ENCODE measurements at regions not wholly inside any gene's neighbourhood (a gene's known extent, or its start where the extent isn't known, plus 50 kb on each side); places are given as distances from the start of the nearest gene placed in this dataset.

DNA sequence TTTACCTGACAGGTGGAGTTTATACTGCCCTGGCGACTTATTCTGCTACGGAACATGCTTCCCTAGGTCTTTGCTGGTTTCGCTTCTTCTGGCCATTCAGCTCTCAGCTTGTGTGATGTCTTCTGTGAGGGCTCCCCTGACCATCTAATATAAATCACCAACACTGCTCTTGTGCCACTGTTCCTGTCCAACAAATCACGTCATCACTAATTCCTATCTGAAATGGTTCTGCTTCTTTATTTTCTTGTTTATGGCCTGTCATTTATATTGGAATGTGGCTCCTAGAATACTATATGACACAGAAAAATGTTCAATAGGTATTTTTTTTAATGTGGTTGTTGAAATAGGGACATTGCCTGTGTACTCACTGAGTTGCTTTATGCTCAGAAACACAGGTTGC lies 171.5 kb downstream of the CD8B2 start:
- H3K36me3 ChIP-seq (ENCODE audit: insufficient read depth, low read length) = no peaks in the 10 kb centered on the region
- H3K9me3 ChIP-seq (ENCODE audit: insufficient read depth, low read depth, low read length) = no peaks in the 10 kb centered on the region
- no peak overlapping the region for H3K4me2 ChIP-seq (ENCODE audit: low read depth, low read length, poor library complexity, severe bottlenecking)
- TF ChIP-seq, protein P1, sequence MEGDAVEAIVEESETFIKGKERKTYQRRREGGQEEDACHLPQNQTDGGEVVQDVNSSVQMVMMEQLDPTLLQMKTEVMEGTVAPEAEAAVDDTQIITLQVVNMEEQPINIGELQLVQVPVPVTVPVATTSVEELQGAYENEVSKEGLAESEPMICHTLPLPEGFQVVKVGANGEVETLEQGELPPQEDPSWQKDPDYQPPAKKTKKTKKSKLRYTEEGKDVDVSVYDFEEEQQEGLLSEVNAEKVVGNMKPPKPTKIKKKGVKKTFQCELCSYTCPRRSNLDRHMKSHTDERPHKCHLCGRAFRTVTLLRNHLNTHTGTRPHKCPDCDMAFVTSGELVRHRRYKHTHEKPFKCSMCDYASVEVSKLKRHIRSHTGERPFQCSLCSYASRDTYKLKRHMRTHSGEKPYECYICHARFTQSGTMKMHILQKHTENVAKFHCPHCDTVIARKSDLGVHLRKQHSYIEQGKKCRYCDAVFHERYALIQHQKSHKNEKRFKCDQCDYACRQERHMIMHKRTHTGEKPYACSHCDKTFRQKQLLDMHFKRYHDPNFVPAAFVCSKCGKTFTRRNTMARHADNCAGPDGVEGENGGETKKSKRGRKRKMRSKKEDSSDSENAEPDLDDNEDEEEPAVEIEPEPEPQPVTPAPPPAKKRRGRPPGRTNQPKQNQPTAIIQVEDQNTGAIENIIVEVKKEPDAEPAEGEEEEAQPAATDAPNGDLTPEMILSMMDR (conservative IDR thresholded peaks at IDR 0.05; ENCODE audit: low read length) = no peak
- TF ChIP-seq EZH2phosphoT487 (IDR thresholded peaks at IDR 0.05; ENCODE audit: borderline replicate concordance) = no peak
- H4K20me1 ChIP-seq (ENCODE audit: insufficient read depth, low read length, poor library complexity, severe bottlenecking) = no peaks in the 10 kb centered on the region
- no peaks in the 10 kb centered on the region for H3K9me2 ChIP-seq (replicated peaks; ENCODE audit: low read depth, low read length)
- H3K4me3 ChIP-seq (ENCODE audit: low read length, poor library complexity, severe bottlenecking) = no peak overlapping the region
- H3F3A ChIP-seq (ENCODE audit: low read depth) = no peaks in the 10 kb centered on the region
- no peaks in the 10 kb centered on the region for H3K27me3 ChIP-seq (ENCODE audit: insufficient read depth, low read length, poor library complexity, severe bottlenecking)
- H2AFZ ChIP-seq (ENCODE audit: low read length) = no peak overlapping the region
- H3K9ac ChIP-seq (ENCODE audit: low read depth, low read length, poor library complexity, severe bottlenecking) = no peak overlapping the region
- H3K79me2 ChIP-seq (ENCODE audit: insufficient read depth, low read length) = no peaks in the 10 kb centered on the region
- H3K4me1 ChIP-seq (ENCODE audit: insufficient read depth, low read length, poor library complexity, severe bottlenecking) = no peaks in the 10 kb centered on the region

GRCh38 chr2:106664669-106665068 lies 177.5 kb downstream of the CD8B2 start:
- Histone ChIP-seq H3K4me1 (ENCODE audit: insufficient read depth, low read length, poor library complexity, severe bottlenecking) (no peaks in the 10 kb centered on the region), H3K4me2 (ENCODE audit: low read depth, low read length, poor library complexity, severe bottlenecking) (no peak overlapping the region), H3K36me3 (ENCODE audit: insufficient read depth, low read length) (no peaks in the 10 kb centered on the region), H3F3A (ENCODE audit: low read depth) (no peaks in the 10 kb centered on the region), H3K27me3 (ENCODE audit: insufficient read depth, low read length, poor library complexity, severe bottlenecking) (no peaks in the 10 kb centered on the region), H3K79me2 (ENCODE audit: insufficient read depth, low read length) (no peaks in the 10 kb centered on the region), H3K9ac (ENCODE audit: low read depth, low read length, poor library complexity, severe bottlenecking) (no peak overlapping the region), H2AFZ (ENCODE audit: low read length) (no peak overlapping the region), H3K9me2 (replicated peaks; ENCODE audit: low read depth, low read length) (no peaks in the 10 kb centered on the region), H4K20me1 (ENCODE audit: insufficient read depth, low read length, poor library complexity, severe bottlenecking) (no peaks in the 10 kb centered on the region), H3K4me3 (ENCODE audit: low read length, poor library complexity, severe bottlenecking) (no peak overlapping the region), H3K9me3 (ENCODE audit: insufficient read depth, low read depth, low read length) (no peaks in the 10 kb centered on the region)
- TF ChIP-seq, protein P1 (conservative IDR thresholded peaks at IDR 0.05; ENCODE audit: low read length) = no peak
- TF ChIP-seq EZH2phosphoT487 (IDR thresholded peaks at IDR 0.05; ENCODE audit: borderline replicate concordance) = no peak

GRCh38 chr2:106667478-106668070 lies 180.4 kb downstream of the CD8B2 start:
- Histone ChIP-seq H3K27me3 (ENCODE audit: insufficient read depth, low read length, poor library complexity, severe bottlenecking) (no peaks in the 10 kb centered on the region), H4K20me1 (ENCODE audit: insufficient read depth, low read length, poor library complexity, severe bottlenecking) (no peaks in the 10 kb centered on the region), H3K9me3 (ENCODE audit: insufficient read depth, low read depth, low read length) (no peaks in the 10 kb centered on the region), H2AFZ (ENCODE audit: low read length) (no peak overlapping the region), H3K4me3 (ENCODE audit: low read length, poor library complexity, severe bottlenecking) (no peak overlapping the region), H3K4me2 (ENCODE audit: low read depth, low read length, poor library complexity, severe bottlenecking) (no peak overlapping the region), H3K4me1 (ENCODE audit: insufficient read depth, low read length, poor library complexity, severe bottlenecking) (no peaks in the 10 kb centered on the region), H3F3A (ENCODE audit: low read depth) (no peaks in the 10 kb centered on the region), H3K9me2 (replicated peaks; ENCODE audit: low read depth, low read length) (no peaks in the 10 kb centered on the region), H3K79me2 (ENCODE audit: insufficient read depth, low read length) (no peaks in the 10 kb centered on the region), H3K9ac (ENCODE audit: low read depth, low read length, poor library complexity, severe bottlenecking) (no peak overlapping the region), H3K36me3 (ENCODE audit: insufficient read depth, low read length) (no peaks in the 10 kb centered on the region)
- TF ChIP-seq, protein P1 (conservative IDR thresholded peaks at IDR 0.05; ENCODE audit: low read length) = no peak
- no peak for TF ChIP-seq EZH2phosphoT487 (IDR thresholded peaks at IDR 0.05; ENCODE audit: borderline replicate concordance)

Measured in Loucy (cell line).